ENCODE measurements at regions not wholly inside any gene's neighbourhood (a gene's known extent, or its start where the extent isn't known, plus 50 kb on each side); places are given as distances from the start of the nearest gene placed in this dataset.

DNA sequence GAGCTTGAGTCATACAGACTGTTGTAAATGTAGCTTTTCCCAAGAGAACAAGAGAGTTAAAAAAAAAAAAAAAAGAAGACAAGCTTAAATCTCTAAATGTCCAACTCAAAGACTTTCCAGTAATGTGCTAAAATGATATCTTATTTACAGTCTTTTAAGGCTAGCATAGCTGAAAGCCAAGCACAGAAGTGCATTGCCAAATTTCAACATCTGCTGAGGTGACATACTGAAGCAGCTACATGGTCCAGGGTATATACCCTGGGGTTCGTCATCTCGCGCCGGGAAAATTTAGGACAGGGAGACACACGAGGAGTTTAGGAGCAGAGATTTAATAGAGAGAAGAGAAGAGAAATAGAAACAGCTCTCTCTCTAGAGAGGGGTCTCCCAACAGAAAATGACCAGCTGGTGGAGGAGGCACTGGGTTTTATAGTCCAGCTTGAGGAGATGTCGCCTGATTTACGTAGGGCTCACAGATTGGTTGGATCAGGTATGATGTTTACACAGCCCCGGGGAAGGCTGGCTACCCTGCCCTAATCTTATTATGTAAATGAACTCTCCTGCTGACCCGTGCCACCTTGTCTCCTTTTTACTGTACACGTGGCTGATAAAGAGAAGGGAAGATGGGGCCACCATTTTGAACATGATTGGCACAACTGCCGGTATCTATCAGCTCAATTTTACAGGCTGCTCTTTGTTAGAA lies 172.7 kb downstream of the TRIM33 start:
- no peak for TF ChIP-seq CTCF (conservative IDR thresholded peaks at IDR 0.05)
- no peak for TF ChIP-seq ZFX (IDR thresholded peaks at IDR 0.05)

All from C4-2B (cell line).